ENCODE measurements at regions not wholly inside any gene's neighbourhood (a gene's known extent, or its start where the extent isn't known, plus 50 kb on each side); places are given as distances from the start of the nearest gene placed in this dataset.
A peak's percentile ranks its signal among the peaks of the same experiment; 100 is the strongest.

- no peak for TF ChIP-seq EZH2phosphoT487 (IDR thresholded peaks at IDR 0.05; ENCODE audit: low read length)
- TF ChIP-seq CTCF (IDR thresholded peaks at IDR 0.05; ENCODE audit: low read length), result no peak
- no peak for TF ChIP-seq EZH2 (optimal IDR thresholded peaks at IDR 0.05; ENCODE audit: low read depth, low read length)
- H3F3A ChIP-seq (ENCODE audit: insufficient read depth, low read length), result peaks cover 28% of the 10 kb centered on the region
- peak overlapping the region; percentile 81 for H3K4me2 ChIP-seq (ENCODE audit: low read depth, low read length)
These were observed 58.4 kb upstream of the FBXL7 start for GRCh38 chr5:15441433-15442192.

GRCh38 chr5:15440434-15440833 lies 59.5 kb upstream of the FBXL7 start:
- Histone ChIP-seq H3K4me2 (ENCODE audit: low read depth, low read length) (peak overlapping the region; percentile 81), H2AFZ (ENCODE audit: low read length) (peak overlapping the region; percentile 3), H3K79me2 (ENCODE audit: low read length) (no peaks in the 10 kb centered on the region), H4K20me1 (ENCODE audit: insufficient read depth, low read length) (no peaks in the 10 kb centered on the region), H3K9me3 (replicated peaks; ENCODE audit: insufficient read depth, low read length) (no peaks in the 10 kb centered on the region), H3K9ac (ENCODE audit: low read length) (peak overlapping the region; percentile 58; the same call in 1 of the 2 replicates), H3K4me3 (ENCODE audit: low read length) (no peak overlapping the region), H3K4me1 (ENCODE audit: low read length) (peaks cover 36% of the 10 kb centered on the region), H3K36me3 (replicated peaks; ENCODE audit: insufficient read depth, low read length) (no peaks in the 10 kb centered on the region), H3F3A (ENCODE audit: insufficient read depth, low read length) (peaks cover 28% of the 10 kb centered on the region), H3K27ac (ENCODE audit: low read length) (peak overlapping the region; percentile 91), H3K9me2 (replicated peaks; ENCODE audit: insufficient read depth, low read length) (no peaks in the 10 kb centered on the region), H3K27me3 (replicated peaks; ENCODE audit: insufficient read depth, low read length) (no peaks in the 10 kb centered on the region)
- no peak for DNase-seq
- TF ChIP-seq EZH2 (optimal IDR thresholded peaks at IDR 0.05; ENCODE audit: low read depth, low read length) (no peak), CTCF (IDR thresholded peaks at IDR 0.05; ENCODE audit: low read length) (no peak), EZH2phosphoT487 (IDR thresholded peaks at IDR 0.05; ENCODE audit: low read length) (no peak)

More at GRCh38 chr5:15441433-15442192, 58.4 kb upstream of the FBXL7 start:
- peak; percentile 93 for DNase-seq
- H4K20me1 ChIP-seq (ENCODE audit: insufficient read depth, low read length), result no peaks in the 10 kb centered on the region
- H3K4me1 ChIP-seq (ENCODE audit: low read length), result peaks cover 44% of the 10 kb centered on the region
- no peaks in the 10 kb centered on the region for H3K9me3 ChIP-seq (replicated peaks; ENCODE audit: insufficient read depth, low read length)
- H3K9me2 ChIP-seq (replicated peaks; ENCODE audit: insufficient read depth, low read length), result no peaks in the 10 kb centered on the region
- no peaks in the 10 kb centered on the region for H3K27me3 ChIP-seq (replicated peaks; ENCODE audit: insufficient read depth, low read length)
- peak overlapping the region; percentile 57 for H3K4me3 ChIP-seq (ENCODE audit: low read length)
- H3K79me2 ChIP-seq (ENCODE audit: low read length), result no peaks in the 10 kb centered on the region
- peak overlapping the region; percentile 91 for H3K27ac ChIP-seq (ENCODE audit: low read length)
- H3K36me3 ChIP-seq (replicated peaks; ENCODE audit: insufficient read depth, low read length), result no peaks in the 10 kb centered on the region
- H3K9ac ChIP-seq (ENCODE audit: low read length), result peak overlapping the region; percentile 58
- peak overlapping the region; percentile 3 for H2AFZ ChIP-seq (ENCODE audit: low read length)

- no peaks in the 10 kb centered on the region for H3K79me2 ChIP-seq (ENCODE audit: low read length)
- H3K4me1 ChIP-seq (ENCODE audit: low read length), result peaks cover 36% of the 10 kb centered on the region
- H3K4me2 ChIP-seq (ENCODE audit: low read depth, low read length), result no peak overlapping the region
- H3K9me3 ChIP-seq (replicated peaks; ENCODE audit: insufficient read depth, low read length), result no peaks in the 10 kb centered on the region
- peaks cover 28% of the 10 kb centered on the region for H3F3A ChIP-seq (ENCODE audit: insufficient read depth, low read length)
- no peak overlapping the region for H3K4me3 ChIP-seq (ENCODE audit: low read length)
- no peaks in the 10 kb centered on the region for H3K27me3 ChIP-seq (replicated peaks; ENCODE audit: insufficient read depth, low read length)
- no peaks in the 10 kb centered on the region for H3K9me2 ChIP-seq (replicated peaks; ENCODE audit: insufficient read depth, low read length)
- H3K27ac ChIP-seq (ENCODE audit: low read length), result no peak overlapping the region
- DNase-seq, result no peak
- TF ChIP-seq EZH2phosphoT487 (IDR thresholded peaks at IDR 0.05; ENCODE audit: low read length), result no peak
- TF ChIP-seq CTCF (IDR thresholded peaks at IDR 0.05; ENCODE audit: low read length), result no peak
- no peak for TF ChIP-seq EZH2 (optimal IDR thresholded peaks at IDR 0.05; ENCODE audit: low read depth, low read length)
- no peak overlapping the region for H2AFZ ChIP-seq (ENCODE audit: low read length)
- H3K9ac ChIP-seq (ENCODE audit: low read length), result no peak overlapping the region
- no peaks in the 10 kb centered on the region for H3K36me3 ChIP-seq (replicated peaks; ENCODE audit: insufficient read depth, low read length)
- H4K20me1 ChIP-seq (ENCODE audit: insufficient read depth, low read length), result no peaks in the 10 kb centered on the region
These were observed 60.2 kb upstream of the FBXL7 start for GRCh38 chr5:15439801-15440200.

Measured in MM.1S (cell line).